HG02852 (cell line): ENCODE measurements at regions not wholly inside any gene's neighbourhood (a gene's known extent, or its start where the extent isn't known, plus 50 kb on each side); places are given as distances from the start of the nearest gene placed in this dataset.

Source experiments
- ATAC-seq: cut with Tn5 transposase; IDR thresholded peaks from one replicate; pipeline ENCODE4 v1.9.1; 2021; ENCODE audit warnings: mild to moderate bottlenecking, moderate library complexity; ENCODE audit not compliant: unreplicated experiment

DNA sequence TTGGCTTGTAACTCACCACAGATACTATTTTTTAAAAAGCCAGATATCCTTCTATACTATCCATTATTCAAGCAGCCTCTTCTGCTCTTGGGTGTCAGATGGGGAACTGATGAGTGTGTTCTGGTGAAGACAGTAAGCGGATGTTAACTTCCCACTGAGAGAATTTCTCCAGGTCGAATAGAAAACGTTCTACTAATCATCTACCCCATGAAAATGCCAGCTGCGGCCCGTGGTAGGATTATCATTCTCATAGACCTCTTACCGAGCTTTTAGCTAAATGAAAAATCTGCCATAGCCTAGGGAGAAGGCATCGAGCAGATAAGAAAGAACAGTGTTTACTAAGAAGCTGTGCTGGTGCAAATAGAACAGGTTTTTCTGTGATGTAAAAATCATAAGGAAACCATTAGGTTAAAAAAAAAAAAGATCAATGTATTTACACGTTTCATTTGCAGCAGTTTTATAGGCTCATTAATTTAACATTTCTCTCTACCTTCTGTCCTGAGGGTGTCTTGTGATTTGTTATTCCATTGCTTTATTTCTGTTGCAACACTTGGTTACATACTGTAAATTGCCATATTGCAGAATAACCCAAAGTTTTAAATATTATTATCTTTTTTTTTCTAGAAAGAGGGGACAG lies 1521.5 kb upstream of the ZEB2 start:
- no peak for ATAC-seq

DNA sequence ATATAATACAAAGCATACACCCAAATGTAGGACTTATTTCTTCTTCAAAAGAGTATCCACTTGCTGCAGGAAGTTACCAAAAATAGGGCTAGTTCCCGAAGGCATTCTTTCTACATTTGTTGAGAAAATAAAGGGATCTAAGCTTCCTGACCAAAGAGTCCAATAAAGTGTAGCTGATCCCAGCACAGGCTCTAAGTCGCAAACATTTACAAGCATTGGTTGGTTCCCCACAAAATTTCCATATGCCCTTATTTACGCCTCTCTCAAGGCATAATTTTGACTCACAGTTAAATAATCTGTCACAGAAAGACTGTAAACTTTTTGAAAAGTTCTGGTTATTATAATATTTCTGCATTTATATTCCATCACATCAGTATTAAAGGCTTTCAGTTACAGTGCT lies 1520.1 kb upstream of the ZEB2 start:
- ATAC-seq = no peak

GRCh38 chr2:146038014-146038413 lies 1518.1 kb upstream of the ZEB2 start:
- no peak for ATAC-seq

GRCh38 chr2:146037334-146037870 lies 1517.5 kb upstream of the ZEB2 start:
- ATAC-seq = no peak

DNA sequence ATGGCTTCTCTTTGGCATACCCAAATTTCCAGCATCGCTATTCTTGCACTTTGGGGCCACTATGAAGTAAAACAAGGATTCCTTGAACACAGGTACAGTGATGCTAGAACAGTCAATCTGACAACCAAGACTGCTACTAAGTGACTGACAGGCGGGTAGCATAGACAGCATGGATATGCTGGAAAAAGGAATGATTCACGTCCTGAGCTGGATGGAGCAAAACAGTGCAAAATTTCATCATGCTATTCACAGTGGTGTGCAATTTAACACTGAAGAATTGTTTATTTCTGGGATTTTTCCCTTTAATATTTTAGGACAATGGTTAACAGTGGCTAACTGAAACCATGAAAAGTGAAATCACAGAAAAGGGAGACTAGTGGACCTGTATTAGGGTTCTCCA lies 1511.2 kb upstream of the ZEB2 start:
- no peak for ATAC-seq

DNA sequence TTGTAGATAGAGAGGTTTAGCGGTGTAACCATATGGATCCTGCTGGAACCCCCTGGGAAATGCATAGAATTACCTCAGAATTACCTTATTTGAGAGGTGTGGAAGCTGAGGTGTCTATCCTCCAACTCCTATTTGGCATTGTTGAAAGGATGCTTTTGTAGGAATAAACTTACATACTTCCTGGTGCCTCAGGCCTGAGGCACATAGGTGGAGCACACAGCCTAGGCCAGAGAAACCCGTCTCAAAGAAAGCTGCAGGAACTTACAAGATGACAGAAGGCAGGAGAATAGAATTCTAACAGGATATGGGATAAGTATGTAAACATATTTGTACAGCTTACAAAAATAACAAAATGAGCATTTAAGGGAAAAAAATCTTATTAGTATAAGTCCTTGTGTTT lies 1507.2 kb upstream of the ZEB2 start:
- no peak for ATAC-seq

- no peak for ATAC-seq
Measured at GRCh38 chr2:146025519-146025918, 1505.6 kb upstream of the ZEB2 start.

DNA sequence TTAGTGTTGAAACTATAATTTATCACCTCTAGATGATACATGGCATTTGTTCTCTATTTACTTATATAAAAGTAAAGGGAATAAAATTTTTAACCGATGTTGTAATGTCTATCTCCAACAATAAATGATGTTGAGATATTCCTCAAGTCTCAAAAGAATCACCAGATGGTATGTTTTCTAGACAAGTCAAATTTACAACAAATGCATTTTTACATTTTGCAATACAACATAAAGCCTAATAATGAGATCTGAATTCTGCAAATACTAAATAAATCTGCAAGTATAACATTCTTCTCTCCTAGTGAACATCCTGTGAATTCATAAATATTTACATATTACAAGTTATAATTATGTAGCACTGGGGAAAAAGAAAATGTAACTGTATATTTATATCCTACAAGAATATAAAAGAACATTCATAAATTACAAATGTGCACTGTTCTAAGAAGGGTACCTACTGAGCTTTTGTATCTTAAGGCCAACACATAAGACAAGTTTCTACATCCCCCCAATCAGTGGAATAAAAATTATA lies 1504.4 kb upstream of the ZEB2 start:
- no peak for ATAC-seq

DNA sequence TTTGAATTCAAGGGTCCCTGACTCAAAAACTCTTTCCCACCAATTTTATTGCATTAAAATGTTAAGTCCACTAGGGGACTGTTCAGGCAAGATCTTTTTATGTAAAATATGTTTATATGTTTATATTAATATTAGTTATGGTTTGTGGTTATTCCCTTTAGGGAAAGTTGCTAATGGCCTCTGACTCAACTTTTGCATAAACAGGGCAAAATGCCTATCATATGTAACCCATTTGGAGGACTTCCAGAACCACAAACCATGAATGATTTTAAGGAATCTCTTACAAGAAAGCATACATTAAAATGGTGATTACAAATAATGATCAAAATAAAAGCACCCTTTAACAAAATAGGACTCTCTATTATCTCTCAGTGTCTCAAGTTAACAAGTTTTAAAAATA lies 1484.5 kb upstream of the ZEB2 start:
- ATAC-seq = no peak

DNA sequence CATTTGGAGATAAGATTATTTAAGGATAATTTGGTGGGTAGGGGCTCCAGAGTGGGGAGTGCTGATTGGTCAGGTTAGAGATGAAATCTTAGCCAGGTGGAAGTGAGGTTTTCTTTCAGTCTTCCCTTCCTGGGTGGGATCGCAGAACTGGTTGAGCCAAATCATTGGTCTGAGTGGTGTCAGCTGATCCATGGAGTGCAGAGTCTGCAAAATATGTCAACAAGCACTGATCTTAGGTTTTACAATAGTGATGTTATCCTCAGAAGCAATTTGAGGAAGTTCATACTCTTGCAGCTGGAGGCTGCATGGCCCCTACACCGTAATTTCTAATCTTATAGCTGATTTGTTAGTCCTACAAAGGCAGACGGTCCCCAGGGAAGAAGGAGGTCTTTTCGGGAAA lies 1483.4 kb upstream of the ZEB2 start:
- no peak for ATAC-seq

GRCh38 chr2:145994910-145995309 lies 1475.0 kb upstream of the ZEB2 start:
- no peak for ATAC-seq

GRCh38 chr2:145992572-145992971 lies 1472.7 kb upstream of the ZEB2 start:
- no peak for ATAC-seq

GRCh38 chr2:145987793-145988192 lies 1467.9 kb upstream of the ZEB2 start:
- ATAC-seq = no peak

GRCh38 chr2:145985517-145985916 lies 1465.6 kb upstream of the ZEB2 start:
- ATAC-seq = no peak

- no peak for ATAC-seq
Measured at GRCh38 chr2:145984580-145984979, 1464.7 kb upstream of the ZEB2 start.

DNA sequence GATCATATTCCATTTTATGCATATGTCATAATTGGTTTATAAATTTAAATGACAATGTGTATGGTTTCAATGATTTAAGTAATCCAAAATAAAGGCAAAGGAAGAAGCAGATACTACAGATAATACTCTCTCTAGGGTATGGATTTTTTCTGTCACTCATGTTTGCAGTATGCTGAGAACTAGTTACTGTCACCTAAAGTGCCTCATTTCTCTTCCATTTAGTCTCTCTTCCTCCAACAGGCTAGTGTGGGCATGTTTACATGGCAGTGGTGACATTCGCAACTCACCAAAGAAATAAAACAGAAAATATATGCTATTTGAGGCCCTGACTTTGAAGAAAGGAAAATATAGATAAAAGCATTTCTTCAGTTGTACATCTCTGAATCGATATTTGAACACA lies 1460.4 kb upstream of the ZEB2 start:
- no peak for ATAC-seq

- no peak for ATAC-seq
Measured at GRCh38 chr2:145975406-145975805, 1455.5 kb upstream of the ZEB2 start.

GRCh38 chr2:145961846-145962245 lies 1441.9 kb upstream of the ZEB2 start:
- ATAC-seq = no peak

DNA sequence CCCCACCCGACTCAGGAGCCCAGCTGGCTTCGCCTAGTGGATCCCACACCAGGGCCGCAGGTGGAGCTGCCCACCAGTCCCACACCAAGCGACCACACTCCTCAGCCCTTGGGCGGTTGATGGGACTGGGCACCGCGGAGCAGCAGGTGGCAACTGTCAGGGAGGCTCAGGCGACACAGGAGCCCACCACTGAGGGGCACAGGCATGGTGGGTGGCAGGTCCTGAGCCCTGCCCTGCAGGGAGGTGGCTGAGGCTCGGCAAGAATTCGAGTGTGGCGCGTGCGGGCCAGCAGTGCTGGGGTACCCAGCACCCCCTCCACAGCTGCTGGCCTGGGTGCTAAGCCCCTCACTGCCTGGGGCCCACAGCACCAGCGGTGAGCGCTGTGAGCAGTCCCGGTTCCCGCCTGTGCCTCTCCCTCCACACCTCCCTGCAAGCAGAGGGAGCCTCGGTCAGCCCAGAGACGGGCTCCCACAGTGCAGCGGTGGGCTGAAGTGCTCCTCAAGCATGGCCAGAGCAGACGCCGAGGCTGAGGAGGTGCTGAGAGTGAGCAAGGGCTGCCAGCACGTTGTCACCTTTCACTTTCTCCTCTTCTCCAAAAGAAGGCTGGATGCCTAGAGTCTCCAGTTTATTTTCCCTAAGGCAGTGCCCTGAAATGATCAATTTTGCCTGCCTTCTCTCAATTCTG lies 1440.7 kb upstream of the ZEB2 start:
- ATAC-seq = no peak

DNA sequence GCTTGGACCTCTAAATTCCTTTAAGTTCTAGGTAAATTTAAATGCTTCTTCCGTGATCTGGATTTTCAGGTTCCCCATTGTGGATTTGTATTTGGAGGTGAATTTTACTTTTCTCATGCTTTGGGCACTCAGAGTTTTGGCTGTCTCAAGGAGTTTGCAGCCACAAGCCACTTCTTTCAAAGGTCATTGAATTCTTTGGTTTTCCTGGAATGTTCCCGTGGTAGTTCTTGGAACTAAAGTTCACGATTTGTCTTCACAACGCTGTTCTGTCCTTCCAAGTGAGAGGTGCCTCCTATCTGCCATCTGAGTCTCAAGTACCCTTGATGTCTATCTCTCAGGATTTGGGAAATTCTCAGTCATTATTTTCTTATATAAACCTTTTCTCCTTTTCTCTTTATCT lies 1438.7 kb upstream of the ZEB2 start:
- no peak for ATAC-seq

DNA sequence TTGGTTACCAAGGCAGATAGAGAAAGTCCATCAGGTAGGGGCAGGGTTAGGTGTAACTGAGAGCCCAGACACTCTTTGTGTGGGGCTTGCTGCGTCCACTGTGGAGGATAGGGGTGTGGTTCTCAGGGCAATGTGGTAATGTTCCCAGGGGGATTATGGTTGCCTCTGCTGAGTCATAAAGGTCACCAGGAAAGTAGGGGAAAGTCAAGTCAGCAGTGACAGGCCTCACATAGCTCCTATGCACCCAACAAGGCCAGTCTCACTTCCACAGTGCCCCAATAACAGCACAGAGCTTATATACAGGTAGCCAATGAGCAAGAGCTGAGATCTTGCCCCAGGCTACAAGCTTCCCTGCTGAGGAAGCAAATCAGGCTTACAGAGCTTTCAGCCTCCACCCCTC lies 1438.0 kb upstream of the ZEB2 start:
- no peak for ATAC-seq

DNA sequence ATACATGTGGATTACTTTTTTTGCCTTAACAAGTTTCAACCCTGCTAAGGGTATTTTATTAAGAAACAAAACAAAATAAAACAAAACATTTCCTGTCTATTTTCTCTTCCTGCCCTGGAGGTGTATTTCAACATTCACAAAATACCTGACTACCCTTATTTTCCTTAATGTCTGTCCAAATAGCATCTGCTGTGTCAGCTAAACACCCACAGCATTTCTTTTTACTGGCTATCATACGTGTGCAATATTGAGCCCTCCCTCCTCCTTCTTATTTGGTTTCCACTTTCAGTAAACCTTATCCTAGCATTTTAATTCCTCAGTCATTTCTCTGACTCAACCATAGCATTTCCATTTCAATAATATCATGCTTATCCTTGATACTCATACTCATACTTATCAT lies 1420.0 kb upstream of the ZEB2 start:
- no peak for ATAC-seq
